Lower lobe of right lung (tissue), 2 donors: ENCODE measurements at regions not wholly inside any gene's neighbourhood (a gene's known extent, or its start where the extent isn't known, plus 50 kb on each side); places are given as distances from the start of the nearest gene placed in this dataset.

ENCODE experiments used
- ATAC-seq, 2 donors: fragments of 200-7000 bp; cut with Tn5 transposase; one replicate each; pipeline ENCODE4 v1.9.1; 2020 to 2022; ENCODE audit warnings: mild to moderate bottlenecking in 2 of 2, moderate library complexity in 2 of 2
- DNase-seq: peaks from one replicate; pipeline ENCODE4 v3.0.0-alpha.2; 2020
- H3K27ac ChIP-seq: fragments of 200-600 bp; one replicate; pipeline ENCODE4 v1.8.0; 2022
- H3K27me3 ChIP-seq: fragments of 200-600 bp; one replicate; pipeline ENCODE4 v1.8.0; 2022; ENCODE audit warnings: low read depth
- H3K36me3 ChIP-seq: fragments of 200-600 bp; one replicate; pipeline ENCODE4 v1.8.0; 2022; ENCODE audit warnings: mild to moderate bottlenecking
- H3K4me1 ChIP-seq: fragments of 200-600 bp; one replicate; pipeline ENCODE4 v1.8.0; 2022
- H3K4me3 ChIP-seq: fragments of 200-600 bp; one replicate; pipeline ENCODE4 v1.8.0; 2022; ENCODE audit warnings: mild to moderate bottlenecking
- H3K9me3 ChIP-seq: fragments of 200-600 bp; one replicate; pipeline ENCODE4 v1.8.0; 2022
- intact Hi-C: fragments of 100-400 bp; cut with DNase I; formaldehyde crosslinking; loops from one replicate; pipeline ENCODE4 v1.11.0; 2022
- TF ChIP-seq, protein P1 (sequence below): fragments of 200-600 bp; IDR thresholded peaks from one replicate; pipeline ENCODE4 v1.8.0; 2022; ENCODE audit warnings: antibody characterized with exemption, mild to moderate bottlenecking
- donor health status: DM: no; HTN: yes; CAD: no; lungs with severe emphysema.

DNA sequence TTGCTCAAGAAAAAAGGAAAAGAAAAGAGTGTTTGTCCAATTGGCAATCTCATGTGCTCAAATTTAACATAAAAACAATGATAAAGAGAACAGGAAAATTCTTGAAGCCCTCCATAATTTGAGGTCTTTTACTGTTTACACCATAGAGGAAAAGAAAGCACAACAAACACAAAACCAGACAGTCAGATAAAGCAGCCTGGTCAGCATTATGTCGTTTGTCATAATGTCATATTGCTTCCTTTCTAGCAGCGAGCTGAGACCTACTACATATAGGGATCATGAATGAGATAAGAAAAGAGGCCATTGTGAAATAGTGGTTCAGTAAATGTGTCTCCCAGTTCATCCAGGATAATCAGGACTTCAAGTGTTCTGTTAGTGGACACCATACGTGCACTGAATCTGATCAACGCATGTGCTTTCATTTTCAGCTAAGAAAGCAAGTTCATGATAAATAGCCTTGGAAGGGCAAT lies 64.7 kb upstream of the SELENOP start:
- peaks cover 17% of the 10 kb centered on the region for H3K4me1 ChIP-seq
- no peaks in the 10 kb centered on the region for H3K36me3 ChIP-seq
- DNase-seq: no peak
- no peak overlapping the region for H3K27ac ChIP-seq
- ATAC-seq: no peak
- H3K4me3 ChIP-seq: no peak overlapping the region
- no peaks in the 10 kb centered on the region for H3K9me3 ChIP-seq
- intact Hi-C loops: no loop called here
- no peaks in the 10 kb centered on the region for H3K27me3 ChIP-seq
- TF ChIP-seq, protein P1, sequence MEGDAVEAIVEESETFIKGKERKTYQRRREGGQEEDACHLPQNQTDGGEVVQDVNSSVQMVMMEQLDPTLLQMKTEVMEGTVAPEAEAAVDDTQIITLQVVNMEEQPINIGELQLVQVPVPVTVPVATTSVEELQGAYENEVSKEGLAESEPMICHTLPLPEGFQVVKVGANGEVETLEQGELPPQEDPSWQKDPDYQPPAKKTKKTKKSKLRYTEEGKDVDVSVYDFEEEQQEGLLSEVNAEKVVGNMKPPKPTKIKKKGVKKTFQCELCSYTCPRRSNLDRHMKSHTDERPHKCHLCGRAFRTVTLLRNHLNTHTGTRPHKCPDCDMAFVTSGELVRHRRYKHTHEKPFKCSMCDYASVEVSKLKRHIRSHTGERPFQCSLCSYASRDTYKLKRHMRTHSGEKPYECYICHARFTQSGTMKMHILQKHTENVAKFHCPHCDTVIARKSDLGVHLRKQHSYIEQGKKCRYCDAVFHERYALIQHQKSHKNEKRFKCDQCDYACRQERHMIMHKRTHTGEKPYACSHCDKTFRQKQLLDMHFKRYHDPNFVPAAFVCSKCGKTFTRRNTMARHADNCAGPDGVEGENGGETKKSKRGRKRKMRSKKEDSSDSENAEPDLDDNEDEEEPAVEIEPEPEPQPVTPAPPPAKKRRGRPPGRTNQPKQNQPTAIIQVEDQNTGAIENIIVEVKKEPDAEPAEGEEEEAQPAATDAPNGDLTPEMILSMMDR: no peak

DNA sequence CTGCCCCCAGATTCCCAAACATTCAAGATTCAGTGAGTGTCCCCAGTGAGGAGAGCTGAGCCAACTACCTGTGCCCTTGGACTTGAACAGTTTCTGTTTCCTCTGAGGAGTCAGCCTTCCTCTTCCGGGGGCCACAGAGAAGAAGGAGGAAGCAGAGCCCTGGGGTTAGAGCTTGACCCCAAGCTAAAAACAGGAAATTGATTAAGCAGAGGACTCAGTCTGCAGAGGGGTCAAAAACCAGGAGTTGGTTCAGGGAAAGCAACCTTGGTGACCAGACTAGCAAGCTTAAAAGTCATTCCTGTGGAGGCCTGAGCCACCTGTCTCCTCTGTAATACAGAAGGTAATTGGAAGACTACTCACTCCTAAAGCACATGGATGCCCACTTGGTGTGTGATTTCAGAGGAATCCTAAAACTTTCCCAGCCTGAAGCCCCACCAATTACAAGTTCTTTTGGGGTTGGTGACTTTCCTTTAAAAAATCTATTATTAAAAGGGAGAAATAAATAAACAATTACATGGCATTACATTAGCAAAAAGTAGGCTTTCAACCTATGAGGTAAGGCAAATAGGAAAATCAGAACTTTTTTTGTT lies 64.2 kb upstream of the SELENOP start:
- H3K27ac ChIP-seq: no peak overlapping the region
- H3K9me3 ChIP-seq: no peaks in the 10 kb centered on the region
- intact Hi-C loops: no loop called here
- H3K36me3 ChIP-seq: no peaks in the 10 kb centered on the region
- DNase-seq (no peak), ATAC-seq (no peak)
- H3K4me3 ChIP-seq: no peak overlapping the region
- TF ChIP-seq, protein P1: no peak
- H3K4me1 ChIP-seq: peaks cover 17% of the 10 kb centered on the region
- H3K27me3 ChIP-seq: no peaks in the 10 kb centered on the region

DNA sequence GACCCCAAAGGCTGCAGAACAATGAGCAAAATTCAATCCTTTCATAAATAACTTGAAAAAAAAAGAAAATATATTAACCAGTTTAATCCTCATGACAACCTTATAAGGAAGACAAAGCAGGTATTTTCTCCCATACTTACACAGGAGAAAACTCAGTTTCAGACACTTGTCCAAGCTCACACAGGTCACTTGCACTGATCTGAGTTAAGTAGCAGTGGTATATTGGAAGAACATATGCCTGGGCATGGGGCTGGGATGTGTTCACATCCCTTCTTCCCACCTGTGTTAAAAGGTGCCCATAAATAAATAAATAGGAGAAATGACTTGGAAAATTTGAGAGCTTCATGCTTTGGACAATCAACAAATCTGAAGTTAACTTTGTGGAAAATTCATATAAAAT lies 63.5 kb upstream of the SELENOP start:
- no peaks in the 10 kb centered on the region for H3K27me3 ChIP-seq
- no peaks in the 10 kb centered on the region for H3K9me3 ChIP-seq
- H3K27ac ChIP-seq: no peak overlapping the region
- intact Hi-C loops: no loop called here
- H3K4me3 ChIP-seq: no peak overlapping the region
- H3K36me3 ChIP-seq: no peaks in the 10 kb centered on the region
- no peak for ATAC-seq
- H3K4me1 ChIP-seq: peaks cover 17% of the 10 kb centered on the region
- DNase-seq: no peak
- TF ChIP-seq, protein P1: no peak

DNA sequence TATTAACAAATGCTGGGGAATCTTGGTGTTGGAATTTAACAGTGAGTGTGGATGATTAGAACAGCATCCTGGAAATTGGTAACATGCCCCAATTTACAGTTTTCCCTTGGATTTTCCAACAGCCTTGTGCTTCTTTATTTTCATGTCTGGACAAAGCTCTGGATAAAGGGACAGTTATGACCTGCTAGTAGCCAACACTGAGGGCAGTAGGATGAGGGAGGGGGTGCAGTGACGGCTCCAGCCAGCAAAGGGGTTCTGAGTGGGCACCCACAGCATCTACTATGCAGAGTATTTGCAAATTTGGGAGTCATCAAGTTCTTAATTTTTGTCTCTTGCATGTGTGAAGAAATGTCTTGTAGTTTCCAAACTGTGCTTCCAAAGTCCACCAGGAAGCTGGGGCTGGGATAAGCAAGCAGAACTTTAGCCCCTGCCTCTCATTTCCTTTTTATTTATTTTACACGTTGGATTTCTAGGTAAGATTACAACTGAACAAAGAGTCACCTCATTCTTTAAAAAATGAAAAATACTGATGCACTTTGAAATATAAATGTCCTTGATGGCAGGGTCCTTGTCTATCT lies 63.0 kb upstream of the SELENOP start:
- Histone ChIP-seq H3K4me3 (no peak overlapping the region), H3K36me3 (no peaks in the 10 kb centered on the region), H3K4me1 (peaks cover 17% of the 10 kb centered on the region), H3K9me3 (no peaks in the 10 kb centered on the region), H3K27ac (no peak overlapping the region), H3K27me3 (no peaks in the 10 kb centered on the region)
- TF ChIP-seq, protein P1: no peak
- ATAC-seq (no peak), DNase-seq (no peak)
- intact Hi-C loops: no loop called here

DNA sequence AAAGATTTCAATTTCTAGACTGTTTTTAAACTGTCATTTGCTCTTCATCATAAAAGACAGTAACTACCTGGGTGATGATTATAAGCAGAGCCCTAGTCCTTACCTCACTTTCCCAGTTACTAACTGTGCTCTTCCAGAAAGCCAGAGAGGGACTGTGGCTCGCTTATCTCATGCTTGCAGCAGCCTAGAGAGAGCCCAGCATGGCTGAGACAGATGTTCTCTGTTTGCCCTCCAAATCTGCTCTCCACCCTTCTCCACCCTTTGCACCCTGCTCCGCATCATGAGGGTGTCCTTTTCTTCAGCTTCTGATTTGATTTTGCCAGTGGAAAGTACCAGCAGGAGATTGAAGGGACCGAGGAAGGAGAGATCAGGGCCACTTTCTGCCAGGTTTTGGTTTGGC lies 61.2 kb upstream of the SELENOP start:
- Histone ChIP-seq H3K27ac (no peak overlapping the region), H3K36me3 (no peaks in the 10 kb centered on the region), H3K27me3 (no peaks in the 10 kb centered on the region), H3K4me1 (peaks cover 17% of the 10 kb centered on the region), H3K9me3 (no peaks in the 10 kb centered on the region), H3K4me3 (no peak overlapping the region)
- intact Hi-C loops: no loop called here
- DNase-seq (no peak), ATAC-seq (no peak)
- TF ChIP-seq, protein P1: no peak
